Pulmonary artery endothelial cell (primary cell): ENCODE measurements at regions not wholly inside any gene's neighbourhood (a gene's known extent, or its start where the extent isn't known, plus 50 kb on each side); places are given as distances from the start of the nearest gene placed in this dataset.
"Not testable (repeated sequence)": the region's sequence is repeated elsewhere in the genome, so short reads cannot be mapped to it uniquely, and the experiment has no call there.

Experiments
- DNase-seq: peaks from one replicate; pipeline ENCODE4 v3.0.0-alpha.2; 2011; ENCODE audit warnings: low read depth, low spot score

DNA sequence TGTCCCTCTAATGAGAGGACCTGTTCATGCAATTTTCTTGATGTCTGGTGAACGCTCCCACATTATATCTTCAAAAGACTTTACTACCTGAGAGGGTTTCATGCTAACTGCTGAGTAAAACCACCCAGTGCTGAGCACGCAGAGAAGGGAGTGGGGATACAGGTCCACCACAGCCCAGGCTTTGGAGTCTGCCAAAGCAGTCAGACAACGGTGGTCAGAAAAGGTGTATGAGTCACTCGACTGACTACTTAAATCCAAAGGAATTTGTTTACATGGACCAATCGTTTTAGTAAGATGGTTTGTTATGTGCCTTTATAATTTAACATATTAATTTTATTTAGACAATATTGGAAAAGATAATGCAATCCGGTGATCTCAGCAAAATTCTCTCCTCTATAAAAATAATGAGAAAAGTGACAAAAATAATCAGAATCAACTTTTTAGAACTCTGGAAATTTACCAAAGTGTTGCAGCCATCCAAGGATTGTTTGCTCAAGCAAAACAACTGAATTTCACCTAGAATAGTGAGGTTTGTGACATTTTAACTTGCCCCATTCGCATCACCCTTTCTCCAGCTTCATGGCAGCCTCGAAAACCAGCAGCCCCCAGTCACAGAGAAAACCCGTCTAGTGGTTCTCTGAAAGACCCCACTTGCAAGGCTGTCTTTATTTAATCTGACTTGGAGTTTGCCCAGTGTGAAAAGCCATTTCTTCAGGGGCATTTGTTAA is 52.1 kb upstream of the PLGLB2 start:
- not testable (repeated sequence) for DNase-seq
